Activated CD4-positive, alpha-beta T cell treated with anti-CD3 and anti-CD28 coated beads for 4 hours (primary cell): ENCODE measurements at regions not wholly inside any gene's neighbourhood (a gene's known extent, or its start where the extent isn't known, plus 50 kb on each side); places are given as distances from the start of the nearest gene placed in this dataset.

Source experiments
- DNase-seq, 2 donors: peaks; one replicate each; pipeline ENCODE4 v3.0.0-alpha.2; 2020

DNA sequence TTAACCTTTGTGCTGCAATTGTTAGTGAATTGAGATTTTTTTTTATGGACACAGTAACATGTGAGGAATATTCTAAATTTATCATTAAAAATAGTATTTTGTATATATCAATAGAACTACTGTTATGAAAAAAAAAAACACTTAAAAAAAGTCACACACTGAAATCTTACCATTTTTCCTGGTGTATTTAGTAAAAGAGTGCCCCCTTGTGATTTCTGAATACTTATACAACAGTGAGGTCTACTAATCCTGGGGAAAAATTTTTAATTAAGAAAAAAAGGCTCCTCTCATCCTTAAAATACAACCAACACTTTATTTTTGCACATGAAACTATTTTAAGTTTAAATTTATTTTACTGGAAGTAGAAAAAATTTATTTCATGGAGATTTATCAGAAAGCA is 56.4 kb upstream of the SPOCK3 start:
- DNase-seq, result no peak

DNA sequence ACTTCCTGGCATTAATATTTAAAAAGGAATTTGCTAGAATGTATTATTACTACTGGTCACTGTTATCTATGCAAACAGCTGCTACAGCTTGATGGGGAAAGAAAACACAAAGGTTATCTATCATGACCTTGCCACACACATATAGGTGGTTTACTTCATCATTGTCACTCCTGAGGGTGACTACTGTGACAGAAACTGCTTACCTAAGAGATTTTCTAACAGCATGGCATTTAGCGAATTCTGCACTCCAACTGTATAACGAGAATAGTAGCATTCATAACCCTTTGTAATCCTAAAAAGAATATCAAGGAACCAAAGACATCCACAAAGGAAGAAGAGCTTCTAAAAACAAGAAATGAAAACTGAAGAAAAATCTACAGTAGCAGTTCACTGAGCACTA is 74.6 kb upstream of the SPOCK3 start:
- DNase-seq, result no peak

DNA sequence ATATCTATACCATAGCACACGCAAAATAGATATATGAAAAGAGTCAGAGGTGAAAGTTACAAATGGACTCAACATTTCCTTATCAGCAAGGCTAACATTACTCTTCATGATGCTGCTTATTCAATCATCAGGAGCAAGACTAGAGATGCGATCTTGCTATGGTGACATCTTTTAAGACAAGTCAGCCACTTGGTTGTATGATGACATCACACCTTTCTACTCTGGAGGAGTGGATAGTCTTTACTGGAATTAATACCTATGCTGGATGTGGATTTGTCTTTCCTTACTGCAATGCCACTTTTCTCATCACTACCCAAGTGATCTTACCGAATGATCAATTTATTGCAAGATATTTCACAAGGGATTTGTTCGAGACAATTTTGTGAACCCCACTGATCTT is 87.0 kb upstream of the SPOCK3 start:
- DNase-seq, result no peak

DNA sequence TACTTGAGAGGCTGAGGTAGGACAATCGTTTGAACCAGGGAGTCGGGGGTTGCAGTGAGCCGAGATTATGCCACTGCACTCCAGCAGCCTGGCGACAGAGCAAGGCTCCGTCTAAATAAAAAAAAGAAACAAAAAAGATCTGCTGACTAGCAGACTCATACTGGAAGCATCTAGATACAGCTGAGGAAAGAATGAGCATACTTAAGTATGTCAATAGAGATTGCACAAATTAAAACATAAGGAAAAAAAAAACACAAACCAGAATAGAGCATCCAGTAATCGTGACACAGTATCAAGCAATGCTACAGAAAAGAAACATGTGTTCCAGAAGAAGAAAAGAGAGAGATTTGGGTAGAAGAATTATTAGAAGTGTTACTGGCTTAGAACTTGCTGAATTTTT is 105.5 kb upstream of the SPOCK3 start:
- DNase-seq, result no peak

DNA sequence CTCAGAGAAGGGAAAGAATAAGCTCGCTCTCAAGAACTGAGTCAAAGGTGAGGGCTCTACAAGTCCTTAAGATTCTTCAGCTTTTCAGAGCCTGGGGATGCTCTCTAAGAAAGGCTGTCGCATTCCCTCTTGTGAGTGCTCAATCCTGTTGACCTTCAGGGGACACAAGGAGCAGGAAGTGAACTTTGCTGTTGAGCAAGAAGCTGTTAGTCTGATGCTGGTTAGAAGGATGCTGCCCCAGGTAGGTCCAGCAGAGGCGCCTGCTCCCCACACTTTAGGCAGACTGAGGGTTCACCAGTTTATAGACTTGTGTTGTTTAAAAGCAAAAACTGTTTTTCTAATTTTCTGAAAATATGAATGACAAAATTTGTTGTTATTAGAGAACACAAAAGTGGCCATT is 125.4 kb upstream of the SPOCK3 start:
- no peak for DNase-seq

DNA sequence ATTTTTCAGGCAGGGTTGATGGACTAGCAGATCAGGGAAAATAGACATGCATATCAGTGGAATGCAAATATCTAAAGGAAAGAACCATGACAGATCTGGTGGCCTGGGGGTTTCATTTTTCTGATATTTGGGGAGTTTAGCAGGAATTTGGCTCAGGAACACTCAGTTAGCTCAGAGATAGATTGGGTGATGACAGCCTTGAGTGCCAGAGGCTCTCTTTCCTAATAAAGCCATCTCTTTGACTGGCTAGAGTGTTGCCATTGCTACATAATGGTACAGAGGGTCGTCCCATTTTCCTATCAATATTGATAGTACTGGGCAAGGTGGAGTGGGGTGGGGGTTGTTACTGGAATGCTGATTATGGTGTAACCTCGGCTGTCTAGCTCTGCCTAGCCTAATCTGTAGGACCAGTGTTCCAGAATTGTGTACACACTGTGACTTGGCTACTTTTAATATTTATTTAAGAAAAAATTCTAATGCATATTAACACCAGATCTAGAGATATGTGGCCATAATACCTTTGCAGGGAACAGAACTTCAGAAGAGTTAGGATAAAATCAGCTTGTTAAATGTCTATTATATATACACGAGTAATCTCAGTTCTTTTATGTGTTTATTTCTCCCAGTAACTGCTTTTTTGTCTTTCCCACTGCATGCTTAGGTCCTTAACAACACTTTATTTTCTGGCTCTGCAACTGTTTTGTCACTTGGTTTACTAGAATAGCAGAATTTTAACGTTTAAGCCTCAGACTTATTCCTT is 145.0 kb upstream of the SPOCK3 start:
- no peak for DNase-seq

DNA sequence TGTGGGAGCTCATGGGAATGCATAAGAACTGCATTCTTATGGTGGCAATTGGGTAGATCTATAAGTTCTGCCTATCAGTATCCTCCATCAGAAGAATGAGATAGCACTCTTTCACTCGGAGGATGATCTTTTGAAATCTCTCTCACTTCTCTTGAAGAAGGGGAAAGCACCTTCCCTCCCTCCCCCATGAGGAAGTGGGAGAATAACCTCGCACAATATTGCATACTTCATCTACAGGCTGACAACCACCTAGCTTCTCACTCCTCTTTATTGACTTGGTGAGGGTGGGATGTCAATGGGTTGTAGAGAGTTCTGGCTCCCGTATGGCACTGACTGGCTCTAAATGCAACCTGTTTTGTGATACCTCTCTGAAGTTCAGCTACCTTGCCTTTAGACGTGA is 146.7 kb upstream of the SPOCK3 start:
- no peak for DNase-seq

DNA sequence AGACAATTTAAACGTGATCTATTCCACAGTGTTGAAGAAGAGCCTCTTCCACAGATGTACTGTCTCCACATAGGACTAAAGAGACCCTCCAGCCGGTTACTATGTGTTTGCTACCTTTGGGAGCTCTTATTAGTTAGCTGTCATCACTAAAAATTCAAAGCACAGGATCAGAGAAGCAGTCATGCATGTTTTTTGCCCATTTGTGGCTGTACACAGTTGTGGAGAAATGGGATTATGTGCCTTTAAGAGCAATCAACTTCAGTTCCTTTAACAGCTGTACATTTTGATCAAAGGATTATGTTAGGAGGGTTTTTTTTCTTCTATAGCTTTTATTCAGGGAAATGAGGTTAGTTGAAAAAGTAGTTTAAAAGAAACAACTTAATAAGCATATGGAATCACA is 149.0 kb upstream of the SPOCK3 start:
- DNase-seq, result no peak

DNA sequence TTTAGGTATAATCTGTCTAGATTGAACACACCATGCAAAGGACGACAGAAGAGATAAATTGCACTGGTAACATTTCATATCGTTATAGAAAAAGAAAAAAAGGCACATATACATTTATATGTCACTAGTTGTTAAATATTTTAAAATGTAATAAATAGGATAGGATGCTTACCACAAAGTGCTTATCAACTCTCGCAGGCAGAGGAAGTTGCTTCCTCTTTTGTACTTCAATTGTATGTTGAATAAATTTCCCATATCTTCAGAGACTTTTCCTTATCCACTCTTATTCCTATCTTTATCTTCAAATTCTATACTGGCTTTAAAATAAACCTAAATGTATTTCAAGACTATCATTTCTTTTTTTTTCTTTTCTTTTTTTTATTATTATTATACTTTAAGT is 163.3 kb upstream of the SPOCK3 start:
- DNase-seq, result no peak

DNA sequence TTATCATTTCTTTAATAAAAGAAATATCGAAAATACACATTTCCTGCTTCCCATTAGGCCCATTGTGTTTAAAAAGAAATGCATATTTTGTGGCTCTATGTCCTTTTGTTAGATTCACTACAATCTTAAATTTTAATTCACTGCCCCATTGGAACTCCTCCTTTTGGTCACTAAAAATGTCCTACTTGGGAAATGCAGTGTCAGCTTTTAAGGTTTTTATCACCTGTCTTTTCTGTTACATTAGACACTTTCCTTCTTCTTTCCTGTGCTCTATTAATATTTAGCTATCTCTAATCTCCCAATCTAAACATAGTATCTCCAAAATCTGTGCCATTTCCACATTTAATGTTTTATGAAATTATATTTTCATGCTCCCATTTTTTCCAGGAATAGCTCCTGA is 164.9 kb upstream of the SPOCK3 start:
- DNase-seq, result no peak

DNA sequence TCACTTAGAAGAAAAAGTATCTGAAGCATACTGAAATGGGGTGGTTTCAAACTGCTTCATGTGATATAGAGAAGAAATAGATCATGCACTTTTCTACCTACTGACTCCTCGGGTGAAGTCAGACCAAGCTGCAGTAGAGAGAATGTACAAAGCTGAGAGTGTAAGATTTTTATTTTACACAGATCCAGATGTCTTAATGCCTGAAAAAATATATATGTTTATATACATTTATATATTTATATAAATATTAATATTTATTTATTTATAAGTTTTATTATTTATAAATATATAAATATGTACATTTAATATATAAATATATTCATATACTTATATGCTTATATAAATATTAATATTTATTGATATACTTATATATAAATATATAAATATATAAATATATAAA is 171.9 kb upstream of the SPOCK3 start:
- no peak for DNase-seq

DNA sequence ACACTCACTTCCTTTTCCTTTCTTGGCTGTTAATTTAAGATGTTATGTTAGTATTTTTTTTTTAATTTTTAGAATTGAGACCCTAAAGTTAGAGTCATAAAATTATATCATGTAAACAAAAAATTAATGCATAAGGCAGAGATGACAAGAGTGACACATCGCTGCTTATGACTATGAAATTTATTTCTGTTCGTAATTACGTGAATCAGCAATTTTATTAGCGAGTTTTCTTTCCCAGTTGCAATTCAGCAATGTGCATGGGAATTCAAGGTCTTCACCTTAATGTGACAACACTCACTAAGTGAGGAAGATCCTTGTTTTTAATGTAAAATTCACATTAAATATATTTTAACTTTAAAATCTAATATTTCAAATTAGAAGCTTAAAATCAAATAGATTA is 181.2 kb upstream of the SPOCK3 start:
- no peak for DNase-seq

DNA sequence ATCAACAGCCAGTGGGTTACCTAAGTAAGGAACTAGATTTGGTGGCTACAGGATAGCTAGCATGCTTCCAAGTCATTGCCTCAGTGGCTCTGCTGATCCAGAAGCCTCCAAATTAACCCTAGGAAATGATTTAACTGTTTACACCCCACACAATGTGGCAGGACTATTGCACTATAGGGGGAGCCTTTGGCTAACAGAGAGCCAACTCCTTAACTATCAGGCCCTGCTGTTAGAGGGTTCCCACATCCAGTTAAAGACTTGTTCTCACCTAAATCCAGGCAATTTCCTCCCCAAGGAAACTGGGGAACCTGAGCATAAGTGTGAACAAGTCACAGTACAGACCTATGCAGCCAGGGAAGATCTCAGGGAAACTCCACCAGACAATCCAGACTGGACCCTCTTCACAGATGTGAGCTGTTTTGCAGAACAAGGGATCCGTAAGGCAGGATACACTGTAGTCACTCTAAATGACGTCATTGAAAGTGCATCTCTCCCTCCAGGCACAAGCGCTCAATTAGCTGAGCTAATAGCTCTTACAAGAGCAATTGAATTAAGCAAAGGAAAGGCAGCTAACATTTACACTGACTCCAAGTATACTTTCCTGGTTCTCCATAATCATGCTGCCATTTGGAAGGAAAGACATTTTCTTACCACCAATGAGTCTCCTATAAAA is 185.3 kb upstream of the SPOCK3 start:
- no peak for DNase-seq

DNA sequence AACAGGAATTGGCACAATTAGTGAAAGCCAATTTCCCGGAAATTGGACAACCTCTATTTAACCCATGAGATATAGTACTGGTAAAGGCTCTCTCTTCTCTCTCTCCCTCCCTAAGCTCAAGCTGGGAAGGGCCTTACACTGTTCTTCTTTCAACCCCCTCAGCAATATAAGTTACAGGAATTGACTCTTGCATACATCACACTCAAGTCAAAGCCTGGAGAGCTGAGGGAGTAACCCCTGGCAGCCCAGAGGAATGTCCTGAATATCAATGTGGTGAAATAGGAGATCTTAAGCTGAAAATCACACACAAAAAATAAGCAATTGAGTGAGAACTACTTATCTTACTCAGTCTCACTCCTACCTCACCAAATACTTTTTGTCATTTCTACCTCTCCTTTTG is 186.9 kb upstream of the SPOCK3 start:
- no peak for DNase-seq

DNA sequence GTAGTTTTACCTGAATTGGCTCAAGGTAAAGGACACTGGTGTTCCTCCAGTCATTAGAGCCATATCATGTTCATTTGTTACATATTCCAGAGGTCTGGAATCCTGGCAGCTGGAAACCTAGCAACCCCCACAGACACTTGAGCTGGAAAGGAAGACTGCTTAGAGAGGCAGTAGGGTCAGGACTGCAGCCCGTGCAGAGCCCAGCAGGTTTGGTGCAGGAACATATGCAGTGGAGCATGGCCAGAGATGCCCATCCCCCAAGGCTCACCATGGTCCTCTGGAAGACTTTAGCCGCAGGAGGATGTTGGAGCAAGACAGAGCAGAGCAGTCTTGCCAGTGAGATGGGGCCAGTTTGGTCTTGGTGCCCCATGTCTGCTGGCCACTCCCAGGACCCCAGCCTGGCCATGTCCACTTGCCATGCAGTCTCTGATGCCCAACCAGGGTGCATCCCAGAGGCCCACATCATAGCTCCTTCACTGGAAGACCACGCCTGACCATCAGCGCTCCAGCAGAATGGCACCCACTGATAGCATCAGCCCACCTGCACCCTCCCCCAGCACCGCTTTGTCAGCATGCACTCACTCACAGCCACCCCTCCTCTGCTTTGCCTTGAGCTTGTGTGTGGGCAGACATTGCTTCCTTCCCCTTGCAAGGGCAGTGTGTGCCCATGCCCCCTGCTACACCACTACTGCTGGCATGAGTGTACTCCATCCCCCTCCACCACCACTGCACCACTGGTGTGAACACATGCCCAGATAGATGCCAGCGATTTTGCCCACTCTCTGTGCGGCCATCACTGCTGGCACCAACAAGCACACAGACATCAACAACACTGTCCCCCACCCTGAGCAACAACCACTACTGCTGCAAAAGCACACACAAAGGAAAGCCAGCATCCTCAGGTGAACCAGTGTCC is 190.3 kb upstream of the SPOCK3 start:
- no peak for DNase-seq

DNA sequence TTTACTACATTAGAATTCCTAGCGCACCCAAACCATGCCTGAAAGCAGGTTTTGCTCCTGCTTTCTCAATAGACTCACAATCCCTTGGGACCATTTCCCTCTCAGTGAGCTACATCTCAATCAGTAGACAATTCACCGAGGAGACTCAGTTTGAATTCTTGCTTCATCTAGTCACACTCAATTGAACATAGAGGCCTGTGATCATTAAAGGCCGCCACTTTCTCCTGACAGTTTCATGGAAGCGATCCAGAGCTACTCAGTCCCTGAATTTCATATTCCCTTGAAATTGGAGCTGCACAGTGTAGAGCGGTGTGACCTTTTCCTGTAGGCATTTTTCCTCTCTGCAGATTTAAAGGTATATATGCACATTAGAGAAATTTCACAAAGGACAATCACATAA is 193.9 kb upstream of the SPOCK3 start:
- no peak for DNase-seq

DNA sequence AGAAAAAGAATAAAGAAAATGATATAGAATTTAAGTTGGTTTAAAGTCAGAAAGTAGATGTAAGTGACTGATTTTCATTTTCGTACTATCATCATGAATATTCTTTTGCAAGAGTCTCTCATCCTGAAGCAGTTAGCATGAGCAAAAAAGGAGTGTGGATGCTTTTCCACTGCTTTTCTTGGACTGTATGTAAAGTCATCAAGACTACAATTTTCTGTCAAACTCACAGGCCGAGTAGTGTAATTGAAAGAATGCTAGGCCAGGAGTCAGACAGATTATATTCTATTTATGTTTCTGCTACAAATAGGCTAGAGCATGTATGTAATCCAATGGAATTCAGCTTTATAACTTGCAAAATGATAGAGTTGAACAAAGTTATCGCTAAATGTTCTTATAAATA is 197.1 kb upstream of the SPOCK3 start:
- DNase-seq, result no peak

DNA sequence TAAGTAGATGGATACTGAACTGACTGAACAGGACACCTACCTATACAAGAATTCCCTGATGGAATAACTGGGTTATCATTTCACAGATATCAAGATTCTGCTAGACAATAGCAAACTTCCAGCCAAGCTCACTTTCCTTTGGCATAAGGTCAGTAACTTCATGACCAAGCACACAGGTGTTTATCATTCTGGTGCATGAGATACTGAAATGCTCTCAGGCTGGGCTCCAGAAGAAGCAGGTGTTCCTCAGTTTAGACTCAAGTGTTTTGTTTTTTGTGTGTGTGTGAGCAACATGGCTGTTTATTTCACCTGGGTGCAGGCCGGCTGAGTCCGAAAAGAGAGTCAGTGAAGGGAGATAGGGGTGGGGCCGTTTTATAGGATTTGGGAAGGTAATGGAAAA is 201.5 kb upstream of the SPOCK3 start:
- no peak for DNase-seq

DNA sequence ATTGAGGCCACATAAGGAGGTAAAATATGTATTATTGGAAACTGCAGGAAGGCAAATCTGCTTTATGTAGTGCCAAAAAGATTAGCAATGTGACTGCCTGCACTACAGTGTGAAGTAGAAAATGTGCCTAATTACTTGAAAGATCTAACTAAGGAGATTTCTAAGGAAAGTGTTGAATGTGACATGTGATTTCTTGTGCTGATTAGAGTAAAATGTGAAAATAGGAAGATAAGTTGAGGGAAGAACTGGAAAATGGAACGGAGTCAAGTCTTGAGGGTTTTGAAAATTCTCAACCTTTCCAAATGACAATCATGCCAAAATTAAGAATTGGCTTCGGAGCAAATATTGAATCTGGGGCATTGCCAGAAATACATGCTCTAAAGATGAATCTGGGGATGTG is 209.5 kb upstream of the SPOCK3 start:
- DNase-seq, result no peak

DNA sequence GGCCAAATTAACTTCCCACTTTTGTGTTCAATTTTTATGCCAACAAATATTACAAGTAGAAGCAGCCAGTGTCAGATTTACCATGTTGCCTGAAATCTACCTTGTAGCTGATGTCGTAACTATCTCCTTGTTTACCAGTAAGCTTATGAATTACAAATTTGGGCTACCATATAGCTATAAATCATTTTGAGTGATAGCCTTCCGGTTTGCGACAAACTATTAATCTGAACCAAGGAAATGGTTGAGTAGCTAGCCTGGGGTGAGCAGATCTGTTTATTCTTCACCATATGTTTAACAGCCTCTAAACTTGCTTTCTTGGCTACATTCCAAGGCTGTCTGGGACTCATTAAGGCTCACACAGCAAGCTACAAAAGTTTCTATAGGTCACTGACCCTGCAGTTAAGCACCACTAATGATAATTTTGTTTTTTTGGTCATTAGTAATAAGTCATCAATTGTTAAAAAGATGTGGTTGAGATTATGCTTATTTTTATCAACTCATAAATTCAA is 218.7 kb upstream of the SPOCK3 start:
- no peak for DNase-seq

DNA sequence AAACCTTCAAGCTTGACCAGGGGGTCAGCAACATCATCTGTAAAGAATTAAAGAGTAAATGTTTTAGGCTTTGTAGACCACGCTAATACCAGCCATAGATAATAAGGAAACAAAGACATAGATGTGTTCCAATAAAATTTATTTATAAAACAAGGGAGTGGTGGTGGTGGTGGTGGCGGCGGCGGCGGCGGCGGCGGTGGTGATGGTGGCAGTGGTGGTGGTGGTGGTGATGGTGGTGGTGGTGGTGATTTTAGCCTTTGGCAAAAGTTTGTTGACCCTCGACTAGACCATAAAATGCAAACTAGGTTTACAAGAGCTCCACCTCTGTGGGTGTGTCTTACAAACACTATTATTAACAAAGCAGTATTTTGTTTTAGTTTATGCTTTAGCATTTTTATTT is 222.3 kb upstream of the SPOCK3 start:
- DNase-seq, result no peak

DNA sequence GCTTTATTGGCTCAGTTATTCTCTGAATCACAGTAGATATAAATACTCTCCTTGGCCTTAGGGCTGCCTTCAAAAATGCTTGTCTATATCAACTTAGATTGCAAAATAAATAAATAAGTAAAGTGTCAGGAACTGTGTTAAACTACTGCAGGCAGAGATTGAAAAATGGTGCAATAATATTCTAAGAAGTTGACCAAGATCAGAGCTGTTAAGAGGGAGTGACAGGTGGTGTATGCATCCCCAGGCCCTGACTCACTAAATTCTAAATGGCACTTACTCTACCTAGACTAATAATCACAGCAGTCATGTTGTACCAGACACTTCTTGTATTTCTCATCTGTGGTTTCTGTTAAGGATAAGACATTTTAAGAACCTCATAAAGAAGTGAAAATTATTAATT is 235.1 kb upstream of the SPOCK3 start:
- no peak for DNase-seq

DNA sequence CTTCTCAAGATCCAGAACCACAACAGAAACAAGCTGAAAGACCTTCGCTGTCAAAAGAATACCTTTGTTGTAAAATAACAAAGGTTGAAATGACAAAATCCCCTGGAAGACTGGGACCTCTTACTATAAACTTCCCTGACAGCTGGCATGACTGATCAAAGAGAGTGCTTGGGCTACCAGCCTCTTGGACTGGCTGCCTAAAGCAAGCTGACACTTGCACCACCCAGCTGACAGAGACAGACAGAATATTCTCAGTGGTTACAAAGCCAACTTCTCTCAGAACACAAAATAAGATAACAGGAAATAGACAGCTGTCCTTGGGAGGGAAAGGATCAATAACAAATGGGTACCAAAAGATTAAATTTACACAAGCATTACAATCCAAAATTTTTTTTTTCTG is 241.7 kb upstream of the SPOCK3 start:
- DNase-seq, result no peak

DNA sequence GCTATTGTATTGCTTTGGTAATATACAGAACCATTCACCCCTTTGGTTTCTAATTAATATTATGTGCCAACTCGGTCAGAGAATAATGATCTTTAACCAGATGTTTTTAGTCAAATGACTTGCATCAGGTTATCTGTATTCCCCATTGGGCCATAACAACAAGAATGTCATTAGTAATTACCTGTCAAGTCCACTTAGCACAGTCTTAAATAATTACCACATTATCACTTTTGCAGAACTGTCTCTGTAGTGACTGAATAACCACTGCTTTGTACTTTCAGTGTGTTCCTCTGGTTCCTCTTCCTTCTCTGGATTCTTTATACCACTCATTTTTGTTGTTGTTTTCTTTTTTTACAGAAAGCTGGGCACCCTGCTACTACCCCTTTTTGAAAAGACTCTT is 257.7 kb upstream of the SPOCK3 start:
- no peak for DNase-seq
